H1 (cell line): ENCODE measurements at regions not wholly inside any gene's neighbourhood (a gene's known extent, or its start where the extent isn't known, plus 50 kb on each side); places are given as distances from the start of the nearest gene placed in this dataset.

Experiments used
- CTCF ChIA-PET: fragments of 300-600 bp; sonication (Branson Sonifier 250); formaldehyde crosslinking; loops from one replicate; lab custom pipeline; 2021; ENCODE audit not compliant: partially characterized antibody; lab: Charles Lee
- POLR2A ChIA-PET: fragments of 300-600 bp; sonication (Branson Sonifier 250); formaldehyde crosslinking; loops from one replicate; lab custom pipeline; 2021; ENCODE audit warnings: inconsistent platforms; ENCODE audit not compliant: partially characterized antibody; lab: Charles Lee
- DNase-seq, 2 experiments: peaks; one replicate each; pipeline versions ENCODE4 v3.0.0 to v3.0.0-alpha.2; 2010 to 2022; ENCODE audit warnings: low spot score in 2 of 2, low read depth in 1 of 2, mixed read lengths in 1 of 2
- FAIRE-seq: peaks from 2 replicates; lab custom pipeline; 2011; peaks lifted over from hg19 to GRCh38; lab: Jason Lieb, UNC
- H2AFZ ChIP-seq: 2 replicates; pipeline ENCODE4 v1.8.1; 2012; ENCODE audit warnings: low read length, inconsistent platforms
- H2AK5ac ChIP-seq: 2 replicates; pipeline ENCODE4 v1.6.1; 2013; ENCODE audit warnings: low read depth, low read length
- H2BK120ac ChIP-seq: replicated peaks from 2 replicates; pipeline ENCODE3; 2013; ENCODE audit warnings: low read depth, low read length, inconsistent platforms
- H2BK12ac ChIP-seq: 2 replicates; pipeline ENCODE4 v1.6.1; 2013; ENCODE audit warnings: low read depth, low read length
- H2BK15ac ChIP-seq: 2 replicates; pipeline ENCODE4 v1.6.1; 2013; ENCODE audit warnings: low read length
- H2BK20ac ChIP-seq: 2 replicates; pipeline ENCODE4 v1.6.1; 2013; ENCODE audit warnings: low read length
- H2BK5ac ChIP-seq: 2 replicates; pipeline ENCODE4 v1.6.1; 2013; ENCODE audit warnings: low read depth, low read length
- H3K14ac ChIP-seq: 2 replicates; pipeline ENCODE4 v1.6.1; 2013; ENCODE audit warnings: inconsistent platforms; ENCODE audit not compliant: insufficient read length
- H3K18ac ChIP-seq: 2 replicates; pipeline ENCODE4 v1.6.1; 2013; ENCODE audit warnings: low read length; ENCODE audit errors: extremely low read depth
- H3K23ac ChIP-seq: 2 replicates; pipeline ENCODE4 v1.6.1; 2013; ENCODE audit warnings: inconsistent platforms; ENCODE audit not compliant: insufficient read length
- H3K23me2 ChIP-seq: 2 replicates; pipeline ENCODE4 v1.6.1; 2013; ENCODE audit warnings: low read depth, low read length
- H3K27ac ChIP-seq: 2 replicates; pipeline ENCODE4 v1.6.1; 2011; ENCODE audit warnings: low read depth, low read length, inconsistent platforms
- H3K27me3 ChIP-seq, 4 experiments: replicated peaks in 1 of 4; 1 replicate in 1 of 4; 2 replicates in 3 of 4; pipeline versions ENCODE4 v1.6.1 to v1.8.1; 2011 to 2013; ENCODE audit warnings: low read length in 3 of 4, mild to moderate bottlenecking in 3 of 4, inconsistent platforms in 2 of 4, mixed read lengths in 2 of 4, moderate library complexity in 1 of 4; ENCODE audit not compliant: control insufficient read depth in 3 of 4, insufficient read depth in 3 of 4; ENCODE audit errors: extremely low read depth in 1 of 4
- H3K36me3 ChIP-seq, 4 experiments: 2 replicates each; pipeline versions ENCODE4 v1.6.1 to v1.8.1; 2011 to 2013; ENCODE audit warnings: mild to moderate bottlenecking in 4 of 4, low read length in 3 of 4, moderate library complexity in 2 of 4, control low read depth in 1 of 4, inconsistent platforms in 1 of 4; ENCODE audit not compliant: insufficient read depth in 4 of 4, control insufficient read depth in 2 of 4
- H3K4ac ChIP-seq: replicated peaks from 2 replicates; pipeline ENCODE3; 2013; ENCODE audit warnings: low read length, low read depth, mixed read lengths, inconsistent platforms; ENCODE audit not compliant: insufficient read length
- H3K4me1 ChIP-seq, 4 experiments: replicated peaks in 1 of 4; 1 replicate in 1 of 4; 2 replicates in 3 of 4; pipeline versions ENCODE4 v1.6.1 to v1.8.1; 2011 to 2013; ENCODE audit warnings: low read length in 3 of 4, inconsistent platforms in 2 of 4, mixed read lengths in 1 of 4; ENCODE audit not compliant: insufficient read depth in 4 of 4, control insufficient read depth in 3 of 4
- H3K4me2 ChIP-seq, 2 experiments: 2 replicates each; pipeline versions ENCODE4 v1.6.1 to v1.8.1; 2011 to 2013; ENCODE audit warnings: low read depth in 2 of 2, low read length in 2 of 2, control low read depth in 1 of 2, inconsistent platforms in 1 of 2, mild to moderate bottlenecking in 1 of 2; ENCODE audit not compliant: insufficient read depth in 1 of 2
- H3K4me3 ChIP-seq, 4 experiments: fragments of 200-600, 300-600 bp in 1 of 4; sonication (generic), shearing (Covaris generic), sonication (Bioruptor Twin) in 1 of 4; 2 replicates each; pipeline versions ENCODE4 v1.5.1 to v1.8.1; 2011 to 2016; ENCODE audit warnings: low read length in 4 of 4, low read depth in 3 of 4, control low read depth in 2 of 4, inconsistent platforms in 2 of 4, mild to moderate bottlenecking in 2 of 4, mixed read lengths in 1 of 4, moderate library complexity in 1 of 4; ENCODE audit not compliant: insufficient read depth in 2 of 4; ENCODE audit errors: extremely low read depth in 1 of 4
- H3K56ac ChIP-seq: replicated peaks from 2 replicates; pipeline ENCODE3; 2013; ENCODE audit warnings: low read depth, mild to moderate bottlenecking, mixed read lengths, low read length, inconsistent platforms; ENCODE audit not compliant: insufficient read length
- H3K79me1 ChIP-seq: 2 replicates; pipeline ENCODE4 v1.6.1; 2013; ENCODE audit warnings: low read depth, low read length, control low read depth
- H3K79me2 ChIP-seq, 2 experiments: 2 replicates each; pipeline versions ENCODE4 v1.6.1 to v1.8.1; 2012 to 2013; ENCODE audit warnings: low read length in 2 of 2, mild to moderate bottlenecking in 2 of 2, inconsistent platforms in 1 of 2; ENCODE audit not compliant: insufficient read depth in 2 of 2, control insufficient read depth in 1 of 2
- H3K9ac ChIP-seq, 4 experiments: replicated peaks in 1 of 4; 1 replicate in 1 of 4; 2 replicates in 3 of 4; pipeline versions ENCODE4 v1.6.1 to v1.8.1; 2011 to 2013; ENCODE audit warnings: low read depth in 3 of 4, low read length in 3 of 4, control low read depth in 2 of 4, mild to moderate bottlenecking in 2 of 4, moderate library complexity in 2 of 4, inconsistent platforms in 1 of 4; ENCODE audit errors: extremely low read depth in 1 of 4
- H3K9me3 ChIP-seq, 2 experiments: 2 replicates each; pipeline versions ENCODE4 v1.6.1 to v1.8.1; 2012 to 2013; ENCODE audit warnings: mild to moderate bottlenecking in 2 of 2, moderate library complexity in 2 of 2, control low read depth in 1 of 2, inconsistent platforms in 1 of 2, low read depth in 1 of 2, low read length in 1 of 2, mixed read lengths in 1 of 2; ENCODE audit not compliant: insufficient read depth in 2 of 2
- H4K20me1 ChIP-seq, 2 experiments: replicated peaks in 1 of 2; 2 replicates each; pipeline versions ENCODE3 to v1.8.1; 2011 to 2013; ENCODE audit warnings: inconsistent platforms in 2 of 2, low read length in 2 of 2, mild to moderate bottlenecking in 1 of 2; ENCODE audit not compliant: insufficient read depth in 2 of 2, control insufficient read depth in 1 of 2
- H4K5ac ChIP-seq: 2 replicates; pipeline ENCODE4 v1.6.1; 2013; ENCODE audit warnings: low read length, low read depth, mixed read lengths, inconsistent platforms; ENCODE audit not compliant: insufficient read length
- H4K8ac ChIP-seq: 2 replicates; pipeline ENCODE4 v1.8.0; 2013; ENCODE audit warnings: mild to moderate bottlenecking, moderate library complexity, low read length, inconsistent platforms; ENCODE audit not compliant: insufficient read depth; ENCODE audit errors: extremely low read depth
- H4K91ac ChIP-seq: replicated peaks from 2 replicates; pipeline ENCODE3; 2013; ENCODE audit warnings: low read length, mixed read lengths, inconsistent platforms; ENCODE audit not compliant: insufficient read length
- SIRT6 ChIP-seq: IDR thresholded peaks from one replicate; pipeline ENCODE4 v1.7.1; 2012; ENCODE audit warnings: low read length, inconsistent platforms
- SP4 ChIP-seq: IDR thresholded peaks from 2 replicates; pipeline ENCODE4 v1.6.1; 2012; ENCODE audit warnings: low read length, inconsistent platforms
- TAF7 ChIP-seq: optimal IDR thresholded peaks from 2 replicates; pipeline ENCODE3; 2011; ENCODE audit warnings: low read depth, mild to moderate bottlenecking, inconsistent platforms, low read length, moderate library complexity, borderline replicate concordance
- WGBS, 2 experiments: shearing (Covaris generic) in 1 of 2; methylation state at CpG; one replicate each; pipeline versions ENCODE4 v1.1.6 to v1.1.7; 2013 to 2015; ENCODE audit warnings: low lambda C conversion rate in 2 of 2, mixed read lengths in 2 of 2, inconsistent platforms in 1 of 2, low coverage in 1 of 2, missing lambda C conversion rate in 1 of 2; ENCODE audit not compliant: insufficient replicate concordance in 2 of 2, insufficient coverage in 1 of 2, insufficient read length in 1 of 2; ENCODE audit errors: extremely low coverage in 1 of 2, missing lambda C conversion rate in 1 of 2; 5-methylcytosine and 5-hydroxymethylcytosine counted together
- TF ChIP-seq, protein P1 (sequence below): IDR thresholded peaks from 2 replicates; pipeline ENCODE4 v1.6.1; 2011; ENCODE audit warnings: low read length, improper control_type of control experiment

- Histone ChIP-seq H2BK5ac (no peak overlapping the region), H3K4ac (no peak overlapping the region), H3K23me2 (no peaks in the 10 kb centered on the region), H4K5ac (no peak overlapping the region), H3K9me3 (no peaks in the 10 kb centered on the region), H3K4me2 (no peak overlapping the region), H3K4me1 (no peaks in the 10 kb centered on the region), H2BK12ac (no peak overlapping the region), H2BK120ac (no peak overlapping the region), H3K9ac (no peak overlapping the region), H3K14ac (no peak overlapping the region), H3K79me2 (no peaks in the 10 kb centered on the region), H2AFZ (no peak overlapping the region), H3K56ac (no peak overlapping the region), H3K23ac (no peak overlapping the region), H3K18ac (no peak overlapping the region), H2AK5ac (no peak overlapping the region), H3K36me3 (no peaks in the 10 kb centered on the region), H3K79me1 (no peaks in the 10 kb centered on the region), H2BK15ac (no peak overlapping the region), H3K27ac (no peak overlapping the region), H4K8ac (no peak overlapping the region), H3K4me3 (no peak overlapping the region), H4K91ac (no peak overlapping the region), H2BK20ac (no peak overlapping the region), H3K27me3 (no peaks in the 10 kb centered on the region), H4K20me1 (no peaks in the 10 kb centered on the region)
- DNase-seq = no peak
- CTCF ChIA-PET = no interaction called here
- 100% methylated on average over 1 of the region's 1 CpG; no CpG with 5 or more reads in 1 of the 2 experiments for WGBS, 2 experiments
- TF ChIP-seq, protein P1, sequence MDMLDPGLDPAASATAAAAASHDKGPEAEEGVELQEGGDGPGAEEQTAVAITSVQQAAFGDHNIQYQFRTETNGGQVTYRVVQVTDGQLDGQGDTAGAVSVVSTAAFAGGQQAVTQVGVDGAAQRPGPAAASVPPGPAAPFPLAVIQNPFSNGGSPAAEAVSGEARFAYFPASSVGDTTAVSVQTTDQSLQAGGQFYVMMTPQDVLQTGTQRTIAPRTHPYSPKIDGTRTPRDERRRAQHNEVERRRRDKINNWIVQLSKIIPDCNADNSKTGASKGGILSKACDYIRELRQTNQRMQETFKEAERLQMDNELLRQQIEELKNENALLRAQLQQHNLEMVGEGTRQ = no peak
- TF ChIP-seq TAF7 (no peak), SIRT6 (no peak), SP4 (no peak)
- POLR2A ChIA-PET = no interaction called here
- no peak for FAIRE-seq
Measured at GRCh38 chr13:89490661-89491060, 1819.5 kb downstream of the SLITRK5 start.
